ENCODE measurements at regions not wholly inside any gene's neighbourhood (a gene's known extent, or its start where the extent isn't known, plus 50 kb on each side); places are given as distances from the start of the nearest gene placed in this dataset.

- intact Hi-C loops (cut with micrococcal nuclease), result no loop called here
- H3K9me3 Mint-ChIP-seq, result peaks cover 0 to 2% (median 0%) of the 10 kb centered on the region in 8 donors
- H3K36me3 Mint-ChIP-seq, result no peaks in the 10 kb centered on the region
- H3K4me3 Mint-ChIP-seq, result no peak overlapping the region
- Histone ChIP-seq H3K36me3 (ENCODE audit: insufficient read depth, low read length) (no peaks in the 10 kb centered on the region), H3K27ac (ENCODE audit: low read depth, low read length) (no peak overlapping the region), H3K4me3 (ENCODE audit: low read length in 2 of 2) (no peak overlapping the region), H3K9me3 (ENCODE audit: control insufficient read depth in 1 of 2, low read length in 2 of 2) (no peaks in the 10 kb centered on the region), H3K4me1 (ENCODE audit: insufficient read depth, low read length) (no peaks in the 10 kb centered on the region), H3K27me3 (ENCODE audit: insufficient read depth, low read length) (no peaks in the 10 kb centered on the region)
- no peaks in the 10 kb centered on the region for H3K27me3 Mint-ChIP-seq
- DNase-seq, result no peak
- ChIA-PET CTCF (ENCODE audit: partially characterized antibody) (no interaction called here), POLR2A (ENCODE audit: partially characterized antibody) (no interaction called here)
- no peaks in the 10 kb centered on the region for H3K4me1 Mint-ChIP-seq
- H3K27ac Mint-ChIP-seq, result no peak overlapping the region
Measured at GRCh38 chr3:103470498-103470897, 1035.7 kb downstream of the ZPLD1 start.

GRCh38 chr3:103494011-103494410, 1059.2 kb downstream of the ZPLD1 start:
- Histone ChIP-seq H3K9me3 (ENCODE audit: control insufficient read depth in 1 of 2, low read length in 2 of 2) (no peaks in the 10 kb centered on the region), H3K4me3 (ENCODE audit: low read length in 2 of 2) (no peak overlapping the region), H3K36me3 (ENCODE audit: insufficient read depth, low read length) (no peaks in the 10 kb centered on the region), H3K27ac (ENCODE audit: low read depth, low read length) (no peak overlapping the region), H3K27me3 (ENCODE audit: insufficient read depth, low read length) (no peaks in the 10 kb centered on the region), H3K4me1 (ENCODE audit: insufficient read depth, low read length) (no peaks in the 10 kb centered on the region)
- POLR2A ChIA-PET (ENCODE audit: partially characterized antibody), result no interaction called here
- Mint-ChIP-seq H3K9me3 (no peaks in the 10 kb centered on the region), H3K4me3 (no peak overlapping the region), H3K27me3 (no peaks in the 10 kb centered on the region), H3K27ac (no peak overlapping the region), H3K4me1 (no peaks in the 10 kb centered on the region), H3K36me3 (no peaks in the 10 kb centered on the region)
- no peak for DNase-seq
- CTCF ChIA-PET (ENCODE audit: partially characterized antibody), result no interaction called here
- intact Hi-C loops (cut with micrococcal nuclease), result no loop called here

- Mint-ChIP-seq H3K27ac (no peak overlapping the region), H3K27me3 (no peaks in the 10 kb centered on the region), H3K4me1 (no peaks in the 10 kb centered on the region), H3K9me3 (no peaks in the 10 kb centered on the region), H3K4me3 (no peak overlapping the region), H3K36me3 (no peaks in the 10 kb centered on the region)
- H3K4me3 ChIP-seq (ENCODE audit: low read length in 2 of 2), result no peak overlapping the region
- H3K9me3 ChIP-seq (ENCODE audit: control insufficient read depth in 1 of 2, low read length in 2 of 2), result no peaks in the 10 kb centered on the region
- no peak overlapping the region for H3K27ac ChIP-seq (ENCODE audit: low read depth, low read length)
- H3K27me3 ChIP-seq (ENCODE audit: insufficient read depth, low read length), result no peaks in the 10 kb centered on the region
- intact Hi-C loops (cut with micrococcal nuclease), result no loop called here
- no peaks in the 10 kb centered on the region for H3K36me3 ChIP-seq (ENCODE audit: insufficient read depth, low read length)
- POLR2A ChIA-PET (ENCODE audit: partially characterized antibody), result no interaction called here
- DNase-seq, result no peak
- CTCF ChIA-PET (ENCODE audit: partially characterized antibody), result no interaction called here
- no peaks in the 10 kb centered on the region for H3K4me1 ChIP-seq (ENCODE audit: insufficient read depth, low read length)
Measured at GRCh38 chr3:103494512-103494911, 1059.7 kb downstream of the ZPLD1 start.

- Mint-ChIP-seq H3K4me3 (no peak overlapping the region), H3K27me3 (no peaks in the 10 kb centered on the region), H3K9me3 (peaks cover 0 to 6% (median 0%) of the 10 kb centered on the region in 8 donors), H3K27ac (no peak overlapping the region), H3K4me1 (no peaks in the 10 kb centered on the region), H3K36me3 (no peaks in the 10 kb centered on the region)
- intact Hi-C loops (cut with micrococcal nuclease), result no loop called here
- Histone ChIP-seq H3K9me3 (ENCODE audit: control insufficient read depth in 1 of 2, low read length in 2 of 2) (no peaks in the 10 kb centered on the region), H3K27ac (ENCODE audit: low read depth, low read length) (no peak overlapping the region), H3K4me3 (ENCODE audit: low read length in 2 of 2) (no peak overlapping the region), H3K27me3 (ENCODE audit: insufficient read depth, low read length) (no peaks in the 10 kb centered on the region), H3K4me1 (ENCODE audit: insufficient read depth, low read length) (no peaks in the 10 kb centered on the region), H3K36me3 (ENCODE audit: insufficient read depth, low read length) (no peaks in the 10 kb centered on the region)
- ChIA-PET CTCF (ENCODE audit: partially characterized antibody) (no interaction called here), POLR2A (ENCODE audit: partially characterized antibody) (no interaction called here)
- DNase-seq, result no peak
Measured at GRCh38 chr3:103495186-103495585, 1060.4 kb downstream of the ZPLD1 start.

GRCh38 chr3:103499132-103499900, 1064.5 kb downstream of the ZPLD1 start:
- no peaks in the 10 kb centered on the region for H3K4me1 Mint-ChIP-seq
- Histone ChIP-seq H3K4me1 (ENCODE audit: insufficient read depth, low read length) (no peaks in the 10 kb centered on the region), H3K4me3 (ENCODE audit: low read length in 2 of 2) (no peak overlapping the region), H3K27ac (ENCODE audit: low read depth, low read length) (no peak overlapping the region), H3K27me3 (ENCODE audit: insufficient read depth, low read length) (no peaks in the 10 kb centered on the region), H3K36me3 (ENCODE audit: insufficient read depth, low read length) (no peaks in the 10 kb centered on the region), H3K9me3 (ENCODE audit: control insufficient read depth in 1 of 2, low read length in 2 of 2) (no peaks in the 10 kb centered on the region)
- peaks cover 0 to 6% (median 0%) of the 10 kb centered on the region in 8 donors for H3K9me3 Mint-ChIP-seq
- CTCF ChIA-PET (ENCODE audit: partially characterized antibody), result no interaction called here
- intact Hi-C loops (cut with micrococcal nuclease), result no loop called here
- DNase-seq, result no peak
- POLR2A ChIA-PET (ENCODE audit: partially characterized antibody), result no interaction called here
- no peaks in the 10 kb centered on the region for H3K27me3 Mint-ChIP-seq
- no peak overlapping the region for H3K27ac Mint-ChIP-seq
- H3K4me3 Mint-ChIP-seq, result no peak overlapping the region
- H3K36me3 Mint-ChIP-seq, result no peaks in the 10 kb centered on the region

GRCh38 chr3:103499967-103500366, 1065.2 kb downstream of the ZPLD1 start:
- H3K9me3 ChIP-seq (ENCODE audit: control insufficient read depth in 1 of 2, low read length in 2 of 2), result no peaks in the 10 kb centered on the region
- no peak overlapping the region for H3K4me3 ChIP-seq (ENCODE audit: low read length in 2 of 2)
- no peak for DNase-seq
- Mint-ChIP-seq H3K36me3 (no peaks in the 10 kb centered on the region), H3K4me3 (no peak overlapping the region), H3K4me1 (no peaks in the 10 kb centered on the region), H3K9me3 (peaks cover 0 to 6% (median 0%) of the 10 kb centered on the region in 8 donors), H3K27ac (no peak overlapping the region), H3K27me3 (no peaks in the 10 kb centered on the region)
- ChIA-PET CTCF (ENCODE audit: partially characterized antibody) (no interaction called here), POLR2A (ENCODE audit: partially characterized antibody) (no interaction called here)
- no peaks in the 10 kb centered on the region for H3K4me1 ChIP-seq (ENCODE audit: insufficient read depth, low read length)
- H3K27ac ChIP-seq (ENCODE audit: low read depth, low read length), result no peak overlapping the region
- no peaks in the 10 kb centered on the region for H3K36me3 ChIP-seq (ENCODE audit: insufficient read depth, low read length)
- intact Hi-C loops (cut with micrococcal nuclease), result no loop called here
- H3K27me3 ChIP-seq (ENCODE audit: insufficient read depth, low read length), result no peaks in the 10 kb centered on the region

- Mint-ChIP-seq H3K27ac (no peak overlapping the region), H3K4me1 (no peaks in the 10 kb centered on the region), H3K36me3 (no peaks in the 10 kb centered on the region), H3K9me3 (peaks cover 0 to 13% (median 7%) of the 10 kb centered on the region in 8 donors), H3K4me3 (no peak overlapping the region), H3K27me3 (no peaks in the 10 kb centered on the region)
- intact Hi-C loops (cut with micrococcal nuclease), result no loop called here
- DNase-seq, result no peak
- Histone ChIP-seq H3K4me1 (ENCODE audit: insufficient read depth, low read length) (no peaks in the 10 kb centered on the region), H3K27me3 (ENCODE audit: insufficient read depth, low read length) (no peaks in the 10 kb centered on the region), H3K27ac (ENCODE audit: low read depth, low read length) (no peak overlapping the region), H3K9me3 (ENCODE audit: control insufficient read depth in 1 of 2, low read length in 2 of 2) (peaks cover 0 to 5% of the 10 kb centered on the region in 2 donors), H3K36me3 (ENCODE audit: insufficient read depth, low read length) (no peaks in the 10 kb centered on the region), H3K4me3 (ENCODE audit: low read length in 2 of 2) (no peak overlapping the region)
- CTCF ChIA-PET (ENCODE audit: partially characterized antibody), result no interaction called here
- POLR2A ChIA-PET (ENCODE audit: partially characterized antibody), result no interaction called here
Measured at GRCh38 chr3:103510760-103511159, 1075.9 kb downstream of the ZPLD1 start.

- no peak overlapping the region for H3K27ac Mint-ChIP-seq
- Histone ChIP-seq H3K36me3 (ENCODE audit: insufficient read depth, low read length) (no peaks in the 10 kb centered on the region), H3K27ac (ENCODE audit: low read depth, low read length) (no peak overlapping the region), H3K4me1 (ENCODE audit: insufficient read depth, low read length) (no peaks in the 10 kb centered on the region), H3K4me3 (ENCODE audit: low read length in 2 of 2) (no peak overlapping the region), H3K9me3 (ENCODE audit: control insufficient read depth in 1 of 2, low read length in 2 of 2) (peaks cover 0 to 5% of the 10 kb centered on the region in 2 donors), H3K27me3 (ENCODE audit: insufficient read depth, low read length) (no peaks in the 10 kb centered on the region)
- intact Hi-C loops (cut with micrococcal nuclease), result no loop called here
- H3K27me3 Mint-ChIP-seq, result no peaks in the 10 kb centered on the region
- peaks cover 0 to 6% (median 4%) of the 10 kb centered on the region in 8 donors for H3K9me3 Mint-ChIP-seq
- no peak for DNase-seq
- H3K36me3 Mint-ChIP-seq, result no peaks in the 10 kb centered on the region
- H3K4me3 Mint-ChIP-seq, result no peak overlapping the region
- ChIA-PET CTCF (ENCODE audit: partially characterized antibody) (no interaction called here), POLR2A (ENCODE audit: partially characterized antibody) (no interaction called here)
- H3K4me1 Mint-ChIP-seq, result no peaks in the 10 kb centered on the region
Measured at GRCh38 chr3:103511891-103512290, 1077.1 kb downstream of the ZPLD1 start.
